ENCODE measurements at regions not wholly inside any gene's neighbourhood (a gene's known extent, or its start where the extent isn't known, plus 50 kb on each side); places are given as distances from the start of the nearest gene placed in this dataset.
"Not testable (repeated sequence)": the region's sequence is repeated elsewhere in the genome, so short reads cannot be mapped to it uniquely, and the experiment has no call there.

- no peak for DNase-seq
Measured at GRCh38 chr3:5035113-5035512, 55.9 kb downstream of the BHLHE40 start.

- no peak for DNase-seq
Measured at GRCh38 chr3:5035692-5036391, 56.6 kb downstream of the BHLHE40 start.

GRCh38 chr3:5036392-5036766, 57.1 kb downstream of the BHLHE40 start:
- no peak for DNase-seq

- DNase-seq = no peak
Measured at GRCh38 chr3:5036858-5037257, 57.6 kb downstream of the BHLHE40 start.

- DNase-seq = no peak
Measured at GRCh38 chr3:5039585-5039984, 60.3 kb downstream of the BHLHE40 start.

GRCh38 chr3:5041315-5041714, 62.1 kb downstream of the BHLHE40 start:
- no peak for DNase-seq

GRCh38 chr3:5045961-5046360, 66.7 kb downstream of the BHLHE40 start:
- no peak for DNase-seq

GRCh38 chr3:5047764-5048419, 68.7 kb downstream of the BHLHE40 start:
- no peak for DNase-seq

- no peak for DNase-seq
Measured at GRCh38 chr3:5051772-5052171, 70.3 kb upstream of the ARL8B start.

GRCh38 chr3:5052247-5052646, 69.8 kb upstream of the ARL8B start:
- DNase-seq = no peak

GRCh38 chr3:5053021-5053831, 68.9 kb upstream of the ARL8B start:
- DNase-seq = no peak

- DNase-seq = no peak
Measured at GRCh38 chr3:5054098-5054497, 68.0 kb upstream of the ARL8B start.

GRCh38 chr3:5054579-5054978, 67.5 kb upstream of the ARL8B start:
- DNase-seq = not testable (repeated sequence)

GRCh38 chr3:5055357-5056110, 66.6 kb upstream of the ARL8B start:
- DNase-seq = no peak

- no peak for DNase-seq
Measured at GRCh38 chr3:5056111-5056391, 66.0 kb upstream of the ARL8B start.

- DNase-seq = no peak
Measured at GRCh38 chr3:5057272-5057671, 64.8 kb upstream of the ARL8B start.

- DNase-seq = peak; percentile 63
Measured at GRCh38 chr3:5057857-5058324, 64.2 kb upstream of the ARL8B start.

- no peak for DNase-seq
Measured at GRCh38 chr3:5058471-5058951, 63.6 kb upstream of the ARL8B start.

- no peak for DNase-seq
Measured at GRCh38 chr3:5059782-5060181, 62.3 kb upstream of the ARL8B start.

GRCh38 chr3:5061218-5061569, 60.9 kb upstream of the ARL8B start:
- DNase-seq = no peak

- no peak for DNase-seq
Measured at GRCh38 chr3:5063724-5064123, 58.4 kb upstream of the ARL8B start.

GRCh38 chr3:5068531-5069050, 53.5 kb upstream of the ARL8B start:
- DNase-seq = no peak

GRCh38 chr3:5069627-5070026, 52.5 kb upstream of the ARL8B start:
- DNase-seq = no peak

Measured in central memory CD4-positive, alpha-beta T cell (primary cell).